GM18499 (cell line): ENCODE measurements at regions not wholly inside any gene's neighbourhood (a gene's known extent, or its start where the extent isn't known, plus 50 kb on each side); places are given as distances from the start of the nearest gene placed in this dataset.
"Not testable (repeated sequence)": the region's sequence is repeated elsewhere in the genome, so short reads cannot be mapped to it uniquely, and the experiment has no call there.

ENCODE experiments used
- ATAC-seq: cut with Tn5 transposase; IDR thresholded peaks from one replicate; pipeline ENCODE4 v1.9.1; 2021; ENCODE audit warnings: moderate number of reproducible peaks; ENCODE audit not compliant: insufficient read depth, unreplicated experiment

DNA sequence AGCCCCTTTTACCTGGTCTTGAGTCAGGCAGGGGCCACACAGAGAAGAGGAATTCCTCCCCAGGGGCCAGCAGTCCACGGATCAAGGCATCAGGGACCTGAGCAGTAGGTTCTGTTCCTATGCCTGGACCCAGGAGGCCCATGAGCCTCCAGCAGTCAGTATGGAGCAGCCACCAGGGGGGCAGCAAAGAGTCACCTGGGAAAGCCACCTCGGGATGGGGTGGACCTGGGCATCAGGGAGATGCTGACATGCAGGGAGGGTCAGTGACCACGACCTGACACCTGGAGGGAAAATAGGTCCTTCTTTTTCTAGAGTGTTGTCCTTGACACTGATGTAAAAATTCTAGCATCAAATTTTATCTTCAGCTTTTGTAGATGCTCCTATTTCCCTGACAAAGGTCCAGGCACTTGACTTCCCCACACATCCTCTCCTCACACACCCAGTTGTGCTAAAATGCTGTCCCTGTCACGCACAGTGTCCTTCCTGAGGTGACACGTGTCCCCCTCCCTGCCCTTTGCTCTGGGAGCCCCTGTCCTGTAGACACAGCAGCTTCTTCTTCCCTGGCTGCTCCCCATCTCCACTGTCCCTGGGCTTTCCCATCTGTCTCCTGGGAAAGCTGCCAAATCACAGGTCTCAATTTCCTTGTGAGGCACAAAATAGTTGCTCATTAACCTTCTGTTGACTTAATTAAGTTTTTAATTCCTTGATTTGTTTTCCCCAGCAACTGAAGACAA is 70.0 kb upstream of the IGLL5 start:
- ATAC-seq: no peak

GRCh38 chr22:22818202-22818538 is 69.4 kb upstream of the IGLL5 start:
- no peak for ATAC-seq

GRCh38 chr22:22818861-22819855 is 68.5 kb upstream of the IGLL5 start:
- no peak for ATAC-seq

DNA sequence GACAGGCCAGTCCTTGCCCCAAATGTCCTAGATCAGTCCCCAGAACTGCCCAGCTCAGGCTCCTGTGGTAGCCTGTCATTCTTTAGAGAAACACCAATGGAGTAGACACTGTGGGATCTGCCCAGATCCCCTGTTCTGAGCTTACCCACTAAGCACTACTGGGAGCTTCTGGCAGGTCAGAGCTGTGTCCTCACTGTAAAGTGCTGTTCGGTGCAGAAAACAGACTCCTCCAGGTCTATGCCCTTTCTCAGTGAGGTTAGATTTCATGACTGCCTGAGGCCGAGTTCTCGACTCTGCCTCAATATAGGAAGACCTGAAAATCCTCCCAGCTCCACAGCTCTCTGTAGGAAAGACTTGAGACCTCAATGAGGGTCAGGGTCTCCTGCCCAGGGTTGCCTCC is 67.5 kb upstream of the IGLL5 start:
- no peak for ATAC-seq

- ATAC-seq: no peak
These were observed 67.0 kb upstream of the IGLL5 start for GRCh38 chr22:22820626-22821025.

GRCh38 chr22:22821340-22821739 is 66.3 kb upstream of the IGLL5 start:
- no peak for ATAC-seq

DNA sequence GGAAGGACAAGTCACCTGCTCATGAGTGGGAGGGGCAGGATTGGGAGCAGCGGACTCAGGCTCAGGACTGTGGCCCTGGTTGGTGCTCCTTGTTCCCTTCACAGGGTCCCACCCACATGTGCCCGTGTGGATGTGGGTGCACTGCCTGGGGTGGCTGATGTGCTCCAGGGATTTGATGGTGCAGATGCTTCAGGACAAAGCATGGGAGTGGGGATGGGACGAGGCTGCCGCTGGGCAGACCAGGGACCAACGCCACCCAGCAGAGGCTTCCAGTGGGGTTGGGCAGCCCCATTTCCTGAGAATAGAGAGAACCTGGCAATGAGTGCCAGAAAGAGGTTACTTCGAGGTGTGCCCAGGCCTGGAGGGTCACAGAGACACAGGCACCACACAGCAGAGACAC is 65.5 kb upstream of the IGLL5 start:
- no peak for ATAC-seq

DNA sequence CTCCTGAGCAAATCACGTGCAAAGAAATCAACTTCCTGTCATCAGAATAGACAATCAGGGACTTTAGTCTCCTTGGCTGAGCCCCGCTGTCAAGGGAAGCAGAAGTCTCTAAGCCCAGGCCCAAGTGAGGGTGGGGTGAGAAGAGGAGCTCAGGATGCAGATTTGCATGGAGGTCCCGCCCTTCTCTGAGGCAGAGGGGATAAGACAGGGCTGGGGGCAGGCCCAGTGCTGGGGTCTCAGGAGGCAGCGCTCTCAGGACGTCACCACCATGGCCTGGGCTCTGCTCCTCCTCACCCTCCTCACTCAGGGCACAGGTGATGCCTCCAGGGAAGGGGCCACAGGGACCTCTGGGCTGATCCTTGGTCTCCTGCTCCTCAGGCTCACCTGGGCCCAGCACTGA is 65.1 kb upstream of the IGLL5 start:
- not testable (repeated sequence) for ATAC-seq

- ATAC-seq: no peak
These were observed 64.3 kb upstream of the IGLL5 start for GRCh38 chr22:22823131-22823810.

DNA sequence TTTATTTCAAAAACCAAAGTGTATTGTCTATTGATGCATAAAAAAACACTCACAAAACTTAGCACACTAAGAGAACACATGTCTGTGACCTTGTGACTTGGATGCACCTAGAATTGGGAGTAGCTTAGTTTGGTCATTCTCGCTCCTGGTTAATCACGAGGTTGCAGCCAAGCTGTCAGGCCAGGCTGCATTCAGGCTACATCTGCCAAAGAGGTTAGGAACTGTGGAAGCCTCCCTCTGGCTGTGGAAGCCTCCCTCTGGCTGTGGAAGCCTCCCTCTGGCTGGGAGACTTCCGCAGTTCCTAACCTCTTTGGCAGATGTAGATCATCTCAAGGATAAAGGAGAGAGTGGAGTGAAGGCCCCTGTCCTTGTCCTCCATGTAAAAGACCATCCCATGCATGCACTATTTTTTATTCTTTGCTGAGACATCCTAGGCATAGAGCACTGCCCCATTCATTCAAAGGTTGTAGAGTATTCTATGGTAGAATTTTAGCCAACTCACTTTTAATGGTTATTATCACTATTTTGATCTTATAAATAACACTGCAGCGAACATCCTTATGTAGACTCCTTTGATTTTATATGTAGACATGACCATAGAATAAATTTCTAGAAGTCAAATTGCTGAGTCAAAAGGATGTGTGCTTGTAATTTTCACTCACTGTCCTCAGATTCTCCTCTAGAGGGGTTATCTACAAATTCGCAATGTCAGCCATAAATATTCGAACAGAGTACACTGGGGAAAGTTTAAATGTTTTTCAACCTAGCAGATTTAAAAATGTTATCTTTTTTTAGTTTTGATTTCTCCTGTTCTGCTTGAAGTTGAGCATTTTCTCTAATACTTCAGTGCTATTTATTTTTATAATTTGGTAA is 63.0 kb upstream of the IGLL5 start:
- no peak for ATAC-seq

- no peak for ATAC-seq
These were observed 62.4 kb upstream of the IGLL5 start for GRCh38 chr22:22825213-22825593.

DNA sequence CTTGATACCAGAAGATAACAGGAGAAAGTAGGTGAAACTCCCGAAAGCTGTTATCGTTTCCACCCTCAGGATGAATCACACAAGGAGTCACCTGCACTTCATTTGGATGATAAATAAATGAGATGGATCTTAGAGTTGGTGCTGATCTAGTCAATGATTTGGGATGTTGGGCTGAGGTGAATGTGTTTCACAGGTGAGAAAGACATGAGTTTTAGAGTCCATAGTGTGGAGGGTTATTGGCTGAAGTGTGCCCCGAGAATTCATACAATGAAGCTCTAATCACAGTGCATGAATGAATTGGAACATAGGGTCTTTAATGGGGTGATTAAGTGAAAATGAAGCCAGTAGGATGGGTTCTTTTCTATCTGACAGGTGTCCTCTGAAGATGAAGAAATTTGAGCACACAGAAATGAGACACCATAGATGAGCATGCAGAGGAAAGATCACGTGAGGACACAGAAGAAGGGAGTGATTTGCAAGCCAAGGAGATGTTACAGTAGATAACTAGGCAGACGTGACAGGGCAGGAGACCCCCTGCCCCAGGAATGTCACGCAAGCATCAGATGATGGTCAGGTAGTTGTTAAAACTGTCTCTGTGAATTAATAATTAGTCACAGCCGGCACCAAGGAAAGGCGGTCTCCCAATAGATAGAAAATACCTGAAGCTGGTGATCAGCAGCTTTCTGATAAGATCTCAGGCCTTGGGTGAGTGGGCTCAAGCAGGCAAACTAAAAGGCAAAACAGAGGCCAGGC is 60.3 kb upstream of the IGLL5 start:
- no peak for ATAC-seq

- ATAC-seq: no peak
These were observed 57.4 kb upstream of the IGLL5 start for GRCh38 chr22:22830193-22830592.

- ATAC-seq: no peak
These were observed 56.5 kb upstream of the IGLL5 start for GRCh38 chr22:22830957-22831688.

DNA sequence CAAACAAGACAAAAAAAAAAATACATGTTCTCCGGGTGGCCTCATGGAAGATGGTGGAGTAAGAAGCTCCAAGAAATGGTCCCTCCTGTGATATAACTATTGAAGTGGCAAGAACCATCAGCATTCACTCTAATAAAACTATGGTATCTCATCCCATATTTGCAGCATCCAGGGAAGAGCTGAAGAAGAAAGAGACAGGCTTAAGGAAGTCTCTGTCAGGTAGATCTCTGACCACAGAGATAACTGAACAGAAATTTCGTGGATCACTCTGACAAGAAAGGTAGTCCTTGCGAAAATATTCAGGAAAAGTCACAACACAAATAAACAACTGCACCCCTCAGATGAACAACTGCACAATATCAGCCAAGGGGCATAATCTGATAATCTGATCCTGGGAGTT is 54.6 kb upstream of the IGLL5 start:
- ATAC-seq: no peak

DNA sequence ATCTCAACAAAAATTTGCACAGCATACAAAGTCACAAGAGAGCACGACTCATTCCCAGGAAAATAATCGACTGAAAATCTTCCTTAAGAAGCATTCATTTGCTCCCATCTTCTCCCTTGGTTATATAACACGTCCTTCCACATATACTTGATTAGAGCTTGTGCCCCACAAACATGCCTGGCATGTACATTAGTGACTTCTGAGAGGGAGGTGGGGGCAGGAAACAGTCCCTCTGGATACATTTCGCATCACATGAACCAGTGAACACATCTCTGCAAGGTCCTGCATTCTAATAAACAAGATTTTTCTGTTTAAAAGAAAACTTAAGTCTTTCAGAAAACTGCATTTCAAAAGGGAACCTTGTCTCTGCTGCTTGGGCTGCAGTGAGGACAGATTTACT is 54.1 kb upstream of the IGLL5 start:
- ATAC-seq: no peak

DNA sequence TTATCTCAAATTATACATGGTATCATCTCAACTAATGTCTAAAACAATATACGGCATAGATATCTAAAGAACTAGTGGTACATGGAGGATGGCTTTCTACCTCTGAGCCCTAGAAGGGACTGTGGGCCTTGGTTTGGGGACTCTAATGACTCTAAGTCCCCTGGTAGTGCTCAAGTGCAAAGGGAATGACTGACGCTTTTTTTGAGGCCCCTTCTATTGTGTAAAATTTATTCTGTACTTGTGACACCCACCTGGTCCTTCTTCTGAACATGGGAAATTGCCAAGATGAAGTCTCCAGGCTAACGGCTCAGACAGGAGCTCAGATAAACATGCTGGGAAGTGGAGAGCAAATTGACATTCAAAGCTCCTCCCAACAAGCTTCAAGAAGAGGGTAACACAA is 53.4 kb upstream of the IGLL5 start:
- ATAC-seq: no peak

DNA sequence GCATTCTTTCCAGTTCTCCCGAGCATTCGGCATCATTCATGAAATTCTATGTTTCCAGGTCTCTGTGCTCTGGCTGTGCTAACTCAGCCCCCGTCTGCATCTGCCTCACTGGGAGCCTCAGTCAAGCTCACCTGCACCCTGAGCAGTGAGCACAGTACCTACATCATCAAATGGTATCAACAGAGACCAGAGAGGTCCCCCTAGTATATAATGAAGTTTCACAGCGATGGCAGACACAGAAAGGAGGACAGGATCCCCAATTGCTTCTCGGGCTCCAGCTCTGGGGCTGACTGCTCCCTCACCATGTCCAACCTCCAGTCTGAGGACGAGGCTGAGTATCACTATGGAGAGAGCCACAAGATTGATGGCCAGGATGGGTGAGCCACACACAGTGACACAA is 52.8 kb upstream of the IGLL5 start:
- ATAC-seq: no peak

DNA sequence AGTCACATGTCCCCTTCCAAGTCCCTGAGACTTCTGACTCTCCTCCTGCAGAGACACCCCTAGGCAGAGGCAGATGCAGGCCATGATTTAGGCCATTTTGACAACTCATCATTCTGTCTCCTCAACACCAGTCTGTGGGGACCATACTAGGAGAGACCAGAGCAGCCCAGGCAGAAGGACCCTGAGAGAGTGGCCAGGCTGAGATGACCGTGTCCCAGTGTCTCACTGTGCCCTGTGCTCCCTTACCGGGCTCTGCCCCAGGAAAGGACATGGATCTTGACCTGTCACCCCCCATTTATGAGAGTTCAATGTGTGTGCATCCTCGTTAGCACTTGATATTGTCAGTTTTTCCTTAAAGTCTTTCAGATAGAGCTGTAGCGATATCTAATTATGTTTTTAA is 52.4 kb upstream of the IGLL5 start:
- no peak for ATAC-seq
